Nucleus accumbens (tissue), 56 donors: ENCODE measurements at regions not wholly inside any gene's neighbourhood (a gene's known extent, or its start where the extent isn't known, plus 50 kb on each side); places are given as distances from the start of the nearest gene placed in this dataset.

Experiments
- DNase-seq, 56 donors: peaks; one replicate each; lab custom pipeline; 2025; lab: John Stamatoyannopoulos, UW

GRCh38 chr4:123562994-123563750 lies 166.6 kb downstream of the SPRY1 start:
- DNase-seq = no peak

- peak in 9 of 56 donors; percentile 2 to 26 (median 14) for DNase-seq
These were observed 168.3 kb downstream of the SPRY1 start for GRCh38 chr4:123564758-123565346.

GRCh38 chr4:123568936-123569335 lies 172.3 kb downstream of the SPRY1 start:
- no peak for DNase-seq

GRCh38 chr4:123569541-123569940 lies 172.9 kb downstream of the SPRY1 start:
- DNase-seq = no peak

GRCh38 chr4:123573866-123574508 lies 177.4 kb downstream of the SPRY1 start:
- no peak for DNase-seq

- no peak for DNase-seq
These were observed 178.7 kb downstream of the SPRY1 start for GRCh38 chr4:123575291-123575690.

- no peak for DNase-seq
These were observed 180.8 kb downstream of the SPRY1 start for GRCh38 chr4:123577225-123577906.

GRCh38 chr4:123578276-123579029 lies 181.9 kb downstream of the SPRY1 start:
- DNase-seq = no peak

GRCh38 chr4:123579961-123580360 lies 183.4 kb downstream of the SPRY1 start:
- no peak for DNase-seq

GRCh38 chr4:123580981-123581664 lies 184.5 kb downstream of the SPRY1 start:
- DNase-seq = no peak

- DNase-seq = no peak
These were observed 185.2 kb downstream of the SPRY1 start for GRCh38 chr4:123581802-123582201.

- DNase-seq = no peak
These were observed 186.4 kb downstream of the SPRY1 start for GRCh38 chr4:123583043-123583442.

- no peak for DNase-seq
These were observed 188.5 kb downstream of the SPRY1 start for GRCh38 chr4:123585111-123585510.

GRCh38 chr4:123587983-123588494 lies 191.4 kb downstream of the SPRY1 start:
- no peak for DNase-seq

- peak in 1 of 56 donors; percentile 2 for DNase-seq
These were observed 192.1 kb downstream of the SPRY1 start for GRCh38 chr4:123588631-123589241.

GRCh38 chr4:123589301-123589700 lies 192.7 kb downstream of the SPRY1 start:
- no peak for DNase-seq

GRCh38 chr4:123591875-123592274 lies 195.3 kb downstream of the SPRY1 start:
- DNase-seq = no peak

- no peak for DNase-seq
These were observed 197.1 kb downstream of the SPRY1 start for GRCh38 chr4:123593655-123594054.

- no peak for DNase-seq
These were observed 200.2 kb downstream of the SPRY1 start for GRCh38 chr4:123596805-123597204.
